ENCODE measurements at regions not wholly inside any gene's neighbourhood (a gene's known extent, or its start where the extent isn't known, plus 50 kb on each side); places are given as distances from the start of the nearest gene placed in this dataset.
"Not testable (repeated sequence)": the region's sequence is repeated elsewhere in the genome, so short reads cannot be mapped to it uniquely, and the experiment has no call there.

- no peaks in the 10 kb centered on the region for H3K9me3 ChIP-seq (ENCODE audit: insufficient read depth, low read depth, low read length)
- H3K9ac ChIP-seq (ENCODE audit: low read depth, low read length): no peak overlapping the region
- 0 out of 2 replicates have a peak, but pooled peaks cover 2% of the 10 kb centered on the region for H3K27me3 ChIP-seq (ENCODE audit: insufficient read depth, low read length)
- H3K4me3 ChIP-seq (ENCODE audit: low read length): no peak overlapping the region
- no peak overlapping the region for H3K27ac ChIP-seq (ENCODE audit: low read length)
- H3K4me1 ChIP-seq (ENCODE audit: insufficient read depth, low read length): peaks cover 6% of the 10 kb centered on the region; the same call in 1 of the 2 replicates
- H3K36me3 ChIP-seq (ENCODE audit: insufficient read depth, low read depth, low read length): no peaks in the 10 kb centered on the region
Measured at GRCh38 chr1:234765672-234766071, 155.7 kb upstream of the IRF2BP2 start.

- H3K27ac ChIP-seq (ENCODE audit: low read length): no peak overlapping the region
- H3K4me1 ChIP-seq (ENCODE audit: insufficient read depth, low read length): peaks cover 8% of the 10 kb centered on the region; the same call in 1 of the 2 replicates
- H3K36me3 ChIP-seq (ENCODE audit: insufficient read depth, low read depth, low read length): no peaks in the 10 kb centered on the region
- H3K4me3 ChIP-seq (ENCODE audit: low read length): no peak overlapping the region
- H3K9me3 ChIP-seq (ENCODE audit: insufficient read depth, low read depth, low read length): no peaks in the 10 kb centered on the region
- H3K9ac ChIP-seq (ENCODE audit: low read depth, low read length): no peak overlapping the region
- no peaks in the 10 kb centered on the region for H3K27me3 ChIP-seq (ENCODE audit: insufficient read depth, low read length)
Measured at GRCh38 chr1:234765181-234765580, 155.2 kb upstream of the IRF2BP2 start.

- H3K36me3 ChIP-seq (ENCODE audit: insufficient read depth, low read depth, low read length): no peaks in the 10 kb centered on the region
- no peak overlapping the region for H3K4me3 ChIP-seq (ENCODE audit: low read length)
- peaks cover 5% of the 10 kb centered on the region; the same call in 1 of the 2 replicates for H3K4me1 ChIP-seq (ENCODE audit: insufficient read depth, low read length)
- no peaks in the 10 kb centered on the region for H3K9me3 ChIP-seq (ENCODE audit: insufficient read depth, low read depth, low read length)
- H3K27me3 ChIP-seq (ENCODE audit: insufficient read depth, low read length): no peaks in the 10 kb centered on the region
- no peak overlapping the region for H3K27ac ChIP-seq (ENCODE audit: low read length)
- no peak overlapping the region for H3K9ac ChIP-seq (ENCODE audit: low read depth, low read length)
Measured at GRCh38 chr1:234763910-234764309, 153.9 kb upstream of the IRF2BP2 start.

GRCh38 chr1:234763367-234763766 is 153.4 kb upstream of the IRF2BP2 start:
- no peaks in the 10 kb centered on the region for H3K9me3 ChIP-seq (ENCODE audit: insufficient read depth, low read depth, low read length)
- no peak overlapping the region for H3K9ac ChIP-seq (ENCODE audit: low read depth, low read length)
- H3K27ac ChIP-seq (ENCODE audit: low read length): no peak overlapping the region
- no peak overlapping the region for H3K4me3 ChIP-seq (ENCODE audit: low read length)
- H3K36me3 ChIP-seq (ENCODE audit: insufficient read depth, low read depth, low read length): no peaks in the 10 kb centered on the region
- H3K4me1 ChIP-seq (ENCODE audit: insufficient read depth, low read length): peaks cover 5% of the 10 kb centered on the region; the same call in 1 of the 2 replicates
- H3K27me3 ChIP-seq (ENCODE audit: insufficient read depth, low read length): no peaks in the 10 kb centered on the region

GRCh38 chr1:234762127-234762526 is 152.1 kb upstream of the IRF2BP2 start:
- H3K27me3 ChIP-seq (ENCODE audit: insufficient read depth, low read length); H3K4me3 ChIP-seq (ENCODE audit: low read length); H3K9me3 ChIP-seq (ENCODE audit: insufficient read depth, low read depth, low read length); H3K27ac ChIP-seq (ENCODE audit: low read length); H3K36me3 ChIP-seq (ENCODE audit: insufficient read depth, low read depth, low read length); H3K9ac ChIP-seq (ENCODE audit: low read depth, low read length); H3K4me1 ChIP-seq (ENCODE audit: insufficient read depth, low read length): not testable (repeated sequence)

- no peaks in the 10 kb centered on the region for H3K9me3 ChIP-seq (ENCODE audit: insufficient read depth, low read depth, low read length)
- H3K4me3 ChIP-seq (ENCODE audit: low read length): no peak overlapping the region
- no peaks in the 10 kb centered on the region for H3K36me3 ChIP-seq (ENCODE audit: insufficient read depth, low read depth, low read length)
- H3K4me1 ChIP-seq (ENCODE audit: insufficient read depth, low read length): peaks cover 5% of the 10 kb centered on the region; the same call in 1 of the 2 replicates
- no peak overlapping the region for H3K9ac ChIP-seq (ENCODE audit: low read depth, low read length)
- no peak overlapping the region for H3K27ac ChIP-seq (ENCODE audit: low read length)
- no peaks in the 10 kb centered on the region for H3K27me3 ChIP-seq (ENCODE audit: insufficient read depth, low read length)
Measured at GRCh38 chr1:234760303-234760723, 150.3 kb upstream of the IRF2BP2 start.

- no peaks in the 10 kb centered on the region for H3K36me3 ChIP-seq (ENCODE audit: insufficient read depth, low read depth, low read length)
- no peaks in the 10 kb centered on the region for H3K9me3 ChIP-seq (ENCODE audit: insufficient read depth, low read depth, low read length)
- H3K9ac ChIP-seq (ENCODE audit: low read depth, low read length): no peak overlapping the region
- no peak overlapping the region for H3K4me3 ChIP-seq (ENCODE audit: low read length)
- H3K27me3 ChIP-seq (ENCODE audit: insufficient read depth, low read length): no peaks in the 10 kb centered on the region
- peaks cover 5% of the 10 kb centered on the region; the same call in 1 of the 2 replicates for H3K4me1 ChIP-seq (ENCODE audit: insufficient read depth, low read length)
- no peak overlapping the region for H3K27ac ChIP-seq (ENCODE audit: low read length)
Measured at GRCh38 chr1:234759888-234760287, 149.9 kb upstream of the IRF2BP2 start.

GRCh38 chr1:234758851-234759250 is 148.9 kb upstream of the IRF2BP2 start:
- no peak overlapping the region for H3K9ac ChIP-seq (ENCODE audit: low read depth, low read length)
- H3K27ac ChIP-seq (ENCODE audit: low read length): no peak overlapping the region
- H3K9me3 ChIP-seq (ENCODE audit: insufficient read depth, low read depth, low read length): no peaks in the 10 kb centered on the region

GRCh38 chr1:234756857-234757256 is 146.9 kb upstream of the IRF2BP2 start:
- no peak overlapping the region for H3K9ac ChIP-seq (ENCODE audit: low read depth, low read length)
- peaks cover 5% of the 10 kb centered on the region; the same call in 1 of the 2 replicates for H3K4me1 ChIP-seq (ENCODE audit: insufficient read depth, low read length)
- no peaks in the 10 kb centered on the region for H3K9me3 ChIP-seq (ENCODE audit: insufficient read depth, low read depth, low read length)
- no peak overlapping the region for H3K4me3 ChIP-seq (ENCODE audit: low read length)
- no peaks in the 10 kb centered on the region for H3K27me3 ChIP-seq (ENCODE audit: insufficient read depth, low read length)
- H3K27ac ChIP-seq (ENCODE audit: low read length): no peak overlapping the region
- no peaks in the 10 kb centered on the region for H3K36me3 ChIP-seq (ENCODE audit: insufficient read depth, low read depth, low read length)

More at GRCh38 chr1:234758851-234759250, 148.9 kb upstream of the IRF2BP2 start:
- H3K4me3 ChIP-seq (ENCODE audit: low read length): no peak overlapping the region
- no peaks in the 10 kb centered on the region for H3K27me3 ChIP-seq (ENCODE audit: insufficient read depth, low read length)
- peaks cover 5% of the 10 kb centered on the region; the same call in 1 of the 2 replicates for H3K4me1 ChIP-seq (ENCODE audit: insufficient read depth, low read length)
- no peaks in the 10 kb centered on the region for H3K36me3 ChIP-seq (ENCODE audit: insufficient read depth, low read depth, low read length)

GRCh38 chr1:234756066-234756774 is 146.2 kb upstream of the IRF2BP2 start:
- Histone ChIP-seq H3K27me3 (ENCODE audit: insufficient read depth, low read length) (no peaks in the 10 kb centered on the region), H3K9me3 (ENCODE audit: insufficient read depth, low read depth, low read length) (no peaks in the 10 kb centered on the region), H3K9ac (ENCODE audit: low read depth, low read length) (no peak overlapping the region), H3K4me1 (ENCODE audit: insufficient read depth, low read length) (peaks cover 5% of the 10 kb centered on the region; the same call in 1 of the 2 replicates), H3K27ac (ENCODE audit: low read length) (no peak overlapping the region), H3K36me3 (ENCODE audit: insufficient read depth, low read depth, low read length) (no peaks in the 10 kb centered on the region), H3K4me3 (ENCODE audit: low read length) (no peak overlapping the region)

GRCh38 chr1:234755449-234755863 is 145.5 kb upstream of the IRF2BP2 start:
- Histone ChIP-seq H3K4me3 (ENCODE audit: low read length) (no peak overlapping the region), H3K4me1 (ENCODE audit: insufficient read depth, low read length) (peaks cover under 1% of the 10 kb centered on the region; the same call in 1 of the 2 replicates), H3K9ac (ENCODE audit: low read depth, low read length) (no peak overlapping the region)

GRCh38 chr1:234753979-234754378 is 144.0 kb upstream of the IRF2BP2 start:
- Histone ChIP-seq H3K27ac (ENCODE audit: low read length) (no peak overlapping the region), H3K9me3 (ENCODE audit: insufficient read depth, low read depth, low read length) (no peaks in the 10 kb centered on the region), H3K9ac (ENCODE audit: low read depth, low read length) (no peak overlapping the region), H3K36me3 (ENCODE audit: insufficient read depth, low read depth, low read length) (no peaks in the 10 kb centered on the region), H3K27me3 (ENCODE audit: insufficient read depth, low read length) (no peaks in the 10 kb centered on the region), H3K4me1 (ENCODE audit: insufficient read depth, low read length) (no peaks in the 10 kb centered on the region), H3K4me3 (ENCODE audit: low read length) (no peak overlapping the region)

More at GRCh38 chr1:234755449-234755863, 145.5 kb upstream of the IRF2BP2 start:
- Histone ChIP-seq H3K9me3 (ENCODE audit: insufficient read depth, low read depth, low read length) (no peaks in the 10 kb centered on the region), H3K27me3 (ENCODE audit: insufficient read depth, low read length) (no peaks in the 10 kb centered on the region), H3K27ac (ENCODE audit: low read length) (no peak overlapping the region), H3K36me3 (ENCODE audit: insufficient read depth, low read depth, low read length) (no peaks in the 10 kb centered on the region)

Data from iPS-20b (cell line).